ENCODE measurements at regions not wholly inside any gene's neighbourhood (a gene's known extent, or its start where the extent isn't known, plus 50 kb on each side); places are given as distances from the start of the nearest gene placed in this dataset.

GRCh38 chr15:47266566-47266965 is 450.7 kb upstream of the SEMA6D start:
- H3K36me3 ChIP-seq, result no peaks in the 10 kb centered on the region
- DNase-seq (no peak), ATAC-seq (no peak)
- no peaks in the 10 kb centered on the region for H3K27me3 ChIP-seq (ENCODE audit: low read depth)
- H3K9me3 ChIP-seq, result no peaks in the 10 kb centered on the region
- no peak overlapping the region for H3K27ac ChIP-seq
- intact Hi-C loops (cut with DNase I), result no loop called here
- H3K4me3 ChIP-seq, result no peak overlapping the region
- H3K4me1 ChIP-seq, result no peaks in the 10 kb centered on the region
- TF ChIP-seq CTCF (IDR thresholded peaks at IDR 0.05), result no peak

- ATAC-seq, result no peak
- intact Hi-C loops (cut with DNase I), result no loop called here
- no peak for TF ChIP-seq CTCF (IDR thresholded peaks at IDR 0.05)
Measured at GRCh38 chr15:47273864-47274263, 443.4 kb upstream of the SEMA6D start.

GRCh38 chr15:47283246-47283645 is 434.1 kb upstream of the SEMA6D start:
- intact Hi-C loops (cut with DNase I), result no loop called here
- Histone ChIP-seq H3K9me3 (no peaks in the 10 kb centered on the region), H3K36me3 (no peaks in the 10 kb centered on the region), H3K27ac (no peak overlapping the region), H3K4me1 (no peaks in the 10 kb centered on the region), H3K4me3 (no peak overlapping the region), H3K27me3 (ENCODE audit: low read depth) (no peaks in the 10 kb centered on the region)
- no peak for DNase-seq
- no peak for TF ChIP-seq CTCF (IDR thresholded peaks at IDR 0.05)
- ATAC-seq, result no peak

More at GRCh38 chr15:47273864-47274263, 443.4 kb upstream of the SEMA6D start:
- H3K4me3 ChIP-seq, result no peak overlapping the region
- no peak for DNase-seq
- H3K27me3 ChIP-seq (ENCODE audit: low read depth), result no peaks in the 10 kb centered on the region
- peaks cover 9% of the 10 kb centered on the region for H3K9me3 ChIP-seq
- H3K27ac ChIP-seq, result no peak overlapping the region
- no peaks in the 10 kb centered on the region for H3K36me3 ChIP-seq
- no peaks in the 10 kb centered on the region for H3K4me1 ChIP-seq

- H3K27me3 ChIP-seq (ENCODE audit: low read depth), result no peaks in the 10 kb centered on the region
- H3K36me3 ChIP-seq, result no peaks in the 10 kb centered on the region
- TF ChIP-seq CTCF (IDR thresholded peaks at IDR 0.05), result no peak
- intact Hi-C loops (cut with DNase I), result no loop called here
- peaks cover 8% of the 10 kb centered on the region for H3K4me1 ChIP-seq
- H3K4me3 ChIP-seq, result no peak overlapping the region
- DNase-seq (no peak), ATAC-seq (no peak)
- no peaks in the 10 kb centered on the region for H3K9me3 ChIP-seq
- H3K27ac ChIP-seq, result no peak overlapping the region
Measured at GRCh38 chr15:47288794-47289193, 428.5 kb upstream of the SEMA6D start.

- no peak for DNase-seq
- no peak for TF ChIP-seq CTCF (IDR thresholded peaks at IDR 0.05)
- H3K9me3 ChIP-seq, result no peaks in the 10 kb centered on the region
- intact Hi-C loops (cut with DNase I), result no loop called here
- H3K4me1 ChIP-seq, result peaks cover 15% of the 10 kb centered on the region
- no peak overlapping the region for H3K27ac ChIP-seq
- no peaks in the 10 kb centered on the region for H3K27me3 ChIP-seq (ENCODE audit: low read depth)
- no peaks in the 10 kb centered on the region for H3K36me3 ChIP-seq
- H3K4me3 ChIP-seq, result no peak overlapping the region
- ATAC-seq, result no peak
Measured at GRCh38 chr15:47289656-47290055, 427.6 kb upstream of the SEMA6D start.

GRCh38 chr15:47291767-47292166 is 425.5 kb upstream of the SEMA6D start:
- H3K4me1 ChIP-seq, result peaks cover 15% of the 10 kb centered on the region
- no peak overlapping the region for H3K4me3 ChIP-seq
- no peaks in the 10 kb centered on the region for H3K36me3 ChIP-seq
- H3K9me3 ChIP-seq, result no peaks in the 10 kb centered on the region
- ATAC-seq, result no peak
- TF ChIP-seq CTCF (IDR thresholded peaks at IDR 0.05), result no peak
- H3K27ac ChIP-seq, result no peak overlapping the region
- no peak for DNase-seq
- no peaks in the 10 kb centered on the region for H3K27me3 ChIP-seq (ENCODE audit: low read depth)
- intact Hi-C loops (cut with DNase I), result no loop called here

Measured in lower lobe of right lung (tissue), 2 donors.